H1 (cell line): ENCODE measurements at regions not wholly inside any gene's neighbourhood (a gene's known extent, or its start where the extent isn't known, plus 50 kb on each side); places are given as distances from the start of the nearest gene placed in this dataset.

Experiments used
- ATF2 ChIP-seq: IDR thresholded peaks from 2 replicates; pipeline ENCODE4 v1.6.1; 2012; ENCODE audit warnings: low read length, inconsistent platforms
- BACH1 ChIP-seq: IDR thresholded peaks from 2 replicates; pipeline ENCODE4 v1.6.1; 2012; ENCODE audit warnings: low read length, improper control_type of control experiment
- CBX8 ChIP-seq: fragments of 300-800, 300-1000 bp; sonication (generic); IDR thresholded peaks from 2 replicates; pipeline ENCODE4 v1.7.1; 2016; ENCODE audit warnings: low read depth, low read length, borderline replicate concordance
- CREB1 ChIP-seq: IDR thresholded peaks from 2 replicates; pipeline ENCODE4 v1.6.1; 2012; ENCODE audit warnings: inconsistent platforms
- JUND ChIP-seq: IDR thresholded peaks from 2 replicates; pipeline ENCODE4 v1.6.1; 2011; ENCODE audit warnings: mild to moderate bottlenecking, improper control_type of control experiment, low read length
- TBP ChIP-seq: IDR thresholded peaks from 2 replicates; pipeline ENCODE4 v1.6.1; 2011; ENCODE audit warnings: low read depth, low read length, improper control_type of control experiment
- TF ChIP-seq, protein P1 (sequence below), 3 experiments: IDR thresholded peaks; 1 replicate in 2 of 3; 2 replicates in 1 of 3; pipeline versions ENCODE4 v1.5.1 to v1.6.1; 2011; ENCODE audit warnings: low read length in 3 of 3, mild to moderate bottlenecking in 3 of 3, inconsistent platforms in 2 of 3, low read depth in 1 of 3, moderate library complexity in 1 of 3; ENCODE audit not compliant: insufficient read depth in 1 of 3; ENCODE audit errors: control extremely low read depth in 1 of 3
- TF ChIP-seq, protein P2 (sequence below): IDR thresholded peaks from 2 replicates; pipeline ENCODE4 v1.6.1; 2011; ENCODE audit warnings: low read length, improper control_type of control experiment

DNA sequence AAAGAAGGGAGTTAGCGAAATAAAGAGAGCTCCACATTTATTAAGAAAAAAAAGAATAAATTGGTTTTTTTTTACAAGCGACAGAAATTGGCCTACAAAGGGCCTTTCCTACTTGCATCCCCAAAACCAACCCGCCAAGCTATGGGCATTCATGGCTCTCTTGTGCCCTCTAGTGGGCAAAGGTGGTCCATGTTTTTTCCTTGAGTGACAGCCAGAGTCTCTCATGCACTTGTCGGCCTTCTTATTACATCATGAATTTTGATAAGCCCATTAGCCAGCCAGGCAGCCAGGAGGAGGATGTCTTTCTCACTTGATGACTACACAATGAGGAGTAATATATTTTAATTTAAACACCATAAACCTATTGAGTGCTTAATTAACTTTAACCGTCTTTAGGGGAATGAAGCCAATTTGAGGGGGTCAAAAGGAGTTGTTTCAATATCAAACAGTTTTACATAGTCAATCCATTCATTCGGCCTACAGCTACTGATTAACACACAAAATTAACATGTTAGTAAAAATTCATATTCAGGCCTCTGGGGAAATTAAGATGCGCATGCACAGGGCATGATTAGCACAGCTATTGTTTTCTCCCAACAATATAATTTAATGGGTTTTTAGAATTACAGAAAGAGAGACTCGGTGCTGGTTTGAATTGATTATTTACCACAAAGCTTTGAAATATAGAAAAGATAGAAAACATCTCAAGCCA lies 85.5 kb downstream of the RCN1 start (continued):
- TF ChIP-seq ATF2 = no peak
- TF ChIP-seq JUND = no peak
- TF ChIP-seq, protein P1, sequence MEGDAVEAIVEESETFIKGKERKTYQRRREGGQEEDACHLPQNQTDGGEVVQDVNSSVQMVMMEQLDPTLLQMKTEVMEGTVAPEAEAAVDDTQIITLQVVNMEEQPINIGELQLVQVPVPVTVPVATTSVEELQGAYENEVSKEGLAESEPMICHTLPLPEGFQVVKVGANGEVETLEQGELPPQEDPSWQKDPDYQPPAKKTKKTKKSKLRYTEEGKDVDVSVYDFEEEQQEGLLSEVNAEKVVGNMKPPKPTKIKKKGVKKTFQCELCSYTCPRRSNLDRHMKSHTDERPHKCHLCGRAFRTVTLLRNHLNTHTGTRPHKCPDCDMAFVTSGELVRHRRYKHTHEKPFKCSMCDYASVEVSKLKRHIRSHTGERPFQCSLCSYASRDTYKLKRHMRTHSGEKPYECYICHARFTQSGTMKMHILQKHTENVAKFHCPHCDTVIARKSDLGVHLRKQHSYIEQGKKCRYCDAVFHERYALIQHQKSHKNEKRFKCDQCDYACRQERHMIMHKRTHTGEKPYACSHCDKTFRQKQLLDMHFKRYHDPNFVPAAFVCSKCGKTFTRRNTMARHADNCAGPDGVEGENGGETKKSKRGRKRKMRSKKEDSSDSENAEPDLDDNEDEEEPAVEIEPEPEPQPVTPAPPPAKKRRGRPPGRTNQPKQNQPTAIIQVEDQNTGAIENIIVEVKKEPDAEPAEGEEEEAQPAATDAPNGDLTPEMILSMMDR (IDR thresholded peaks at IDR 0.05; ENCODE audit: control extremely low read depth in 1 of 3, insufficient read depth in 1 of 3, low read depth in 1 of 3, low read length in 3 of 3) = peak; percentile 65 to 87 (median 84)
- TF ChIP-seq BACH1 = no peak
- TF ChIP-seq TBP = no peak
- TF ChIP-seq, protein P2, sequence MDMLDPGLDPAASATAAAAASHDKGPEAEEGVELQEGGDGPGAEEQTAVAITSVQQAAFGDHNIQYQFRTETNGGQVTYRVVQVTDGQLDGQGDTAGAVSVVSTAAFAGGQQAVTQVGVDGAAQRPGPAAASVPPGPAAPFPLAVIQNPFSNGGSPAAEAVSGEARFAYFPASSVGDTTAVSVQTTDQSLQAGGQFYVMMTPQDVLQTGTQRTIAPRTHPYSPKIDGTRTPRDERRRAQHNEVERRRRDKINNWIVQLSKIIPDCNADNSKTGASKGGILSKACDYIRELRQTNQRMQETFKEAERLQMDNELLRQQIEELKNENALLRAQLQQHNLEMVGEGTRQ = no peak
- TF ChIP-seq CBX8 = no peak
- TF ChIP-seq CREB1 = peak; percentile 86
